Astrocyte of the cerebellum (primary cell): ENCODE measurements at regions not wholly inside any gene's neighbourhood (a gene's known extent, or its start where the extent isn't known, plus 50 kb on each side); places are given as distances from the start of the nearest gene placed in this dataset.

ENCODE experiments used
- DNase-seq: peaks from one replicate; pipeline ENCODE4 v3.0.0-alpha.2; 2011; ENCODE audit warnings: low read depth
- H3K4me3 ChIP-seq: 2 replicates; pipeline ENCODE4 v1.5.1; 2011; ENCODE audit warnings: mild to moderate bottlenecking, low read depth, low read length, moderate library complexity
- in situ Hi-C: cut with HindIII; loops from 2 replicates; pipeline ENCODE4 v1.10.0; 2017; ENCODE audit warnings: low sequenced_read_pairs
- TF ChIP-seq, protein P1 (sequence below): IDR thresholded peaks from 2 replicates; pipeline ENCODE4 v1.5.1; 2012; ENCODE audit warnings: low read length, low read depth, moderate library complexity, mild to moderate bottlenecking; ENCODE audit errors: missing control alignments

- TF ChIP-seq, protein P1, sequence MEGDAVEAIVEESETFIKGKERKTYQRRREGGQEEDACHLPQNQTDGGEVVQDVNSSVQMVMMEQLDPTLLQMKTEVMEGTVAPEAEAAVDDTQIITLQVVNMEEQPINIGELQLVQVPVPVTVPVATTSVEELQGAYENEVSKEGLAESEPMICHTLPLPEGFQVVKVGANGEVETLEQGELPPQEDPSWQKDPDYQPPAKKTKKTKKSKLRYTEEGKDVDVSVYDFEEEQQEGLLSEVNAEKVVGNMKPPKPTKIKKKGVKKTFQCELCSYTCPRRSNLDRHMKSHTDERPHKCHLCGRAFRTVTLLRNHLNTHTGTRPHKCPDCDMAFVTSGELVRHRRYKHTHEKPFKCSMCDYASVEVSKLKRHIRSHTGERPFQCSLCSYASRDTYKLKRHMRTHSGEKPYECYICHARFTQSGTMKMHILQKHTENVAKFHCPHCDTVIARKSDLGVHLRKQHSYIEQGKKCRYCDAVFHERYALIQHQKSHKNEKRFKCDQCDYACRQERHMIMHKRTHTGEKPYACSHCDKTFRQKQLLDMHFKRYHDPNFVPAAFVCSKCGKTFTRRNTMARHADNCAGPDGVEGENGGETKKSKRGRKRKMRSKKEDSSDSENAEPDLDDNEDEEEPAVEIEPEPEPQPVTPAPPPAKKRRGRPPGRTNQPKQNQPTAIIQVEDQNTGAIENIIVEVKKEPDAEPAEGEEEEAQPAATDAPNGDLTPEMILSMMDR, result no peak
- DNase-seq, result no peak
- H3K4me3 ChIP-seq, result no peak overlapping the region
- in situ Hi-C loops, result no loop called here
Measured at GRCh38 chr4:108529984-108530905, 90.1 kb upstream of the RPL34 start.

- TF ChIP-seq, protein P1, result no peak
Measured at GRCh38 chr4:108529102-108529501, 91.3 kb upstream of the RPL34 start.

GRCh38 chr4:108527723-108528122 lies 92.7 kb upstream of the RPL34 start:
- no peak for DNase-seq
- no peak overlapping the region for H3K4me3 ChIP-seq
- TF ChIP-seq, protein P1, result no peak
- in situ Hi-C loops, result no loop called here

More at GRCh38 chr4:108529102-108529501, 91.3 kb upstream of the RPL34 start:
- in situ Hi-C loops, result no loop called here
- H3K4me3 ChIP-seq, result no peak overlapping the region
- no peak for DNase-seq

- in situ Hi-C loops, result no loop called here
- TF ChIP-seq, protein P1, result no peak
- no peak for DNase-seq
- no peak overlapping the region for H3K4me3 ChIP-seq
Measured at GRCh38 chr4:108520807-108521206, 99.6 kb upstream of the RPL34 start.

DNA sequence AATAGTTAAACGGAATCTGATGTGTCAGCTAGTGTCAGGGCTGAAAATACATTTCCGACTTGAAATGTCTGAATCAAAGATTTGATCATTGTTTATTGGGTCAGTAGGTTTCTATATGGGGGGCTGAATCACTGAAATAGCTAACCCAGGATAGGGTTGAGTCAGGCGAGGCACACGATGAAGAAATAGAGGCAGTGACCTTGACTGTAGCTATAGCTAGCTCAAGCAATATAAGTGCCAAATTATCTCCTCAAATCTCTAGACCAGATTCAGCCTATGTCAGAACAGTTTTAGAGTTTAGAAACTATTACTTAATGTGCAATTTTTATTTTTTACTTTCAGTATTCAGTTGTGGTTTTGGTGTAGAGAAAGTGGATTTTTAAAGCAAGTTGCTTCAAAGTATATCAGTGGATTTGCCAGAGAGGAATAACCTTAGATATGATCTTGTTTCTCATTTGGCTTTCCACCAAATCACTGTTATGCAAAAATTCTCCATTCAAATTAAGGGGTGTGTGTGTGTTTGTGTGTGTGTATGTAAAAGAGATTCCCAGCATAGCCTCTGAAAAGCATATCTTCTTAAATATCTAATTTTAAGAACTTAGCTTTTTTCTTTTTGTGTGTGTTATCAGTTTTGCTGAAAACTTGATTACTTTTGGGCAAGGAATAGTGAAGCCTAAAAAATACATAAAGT lies 100.3 kb upstream of the RPL34 start:
- in situ Hi-C loops, result no loop called here
- DNase-seq, result no peak
- no peak overlapping the region for H3K4me3 ChIP-seq
- TF ChIP-seq, protein P1, result no peak

DNA sequence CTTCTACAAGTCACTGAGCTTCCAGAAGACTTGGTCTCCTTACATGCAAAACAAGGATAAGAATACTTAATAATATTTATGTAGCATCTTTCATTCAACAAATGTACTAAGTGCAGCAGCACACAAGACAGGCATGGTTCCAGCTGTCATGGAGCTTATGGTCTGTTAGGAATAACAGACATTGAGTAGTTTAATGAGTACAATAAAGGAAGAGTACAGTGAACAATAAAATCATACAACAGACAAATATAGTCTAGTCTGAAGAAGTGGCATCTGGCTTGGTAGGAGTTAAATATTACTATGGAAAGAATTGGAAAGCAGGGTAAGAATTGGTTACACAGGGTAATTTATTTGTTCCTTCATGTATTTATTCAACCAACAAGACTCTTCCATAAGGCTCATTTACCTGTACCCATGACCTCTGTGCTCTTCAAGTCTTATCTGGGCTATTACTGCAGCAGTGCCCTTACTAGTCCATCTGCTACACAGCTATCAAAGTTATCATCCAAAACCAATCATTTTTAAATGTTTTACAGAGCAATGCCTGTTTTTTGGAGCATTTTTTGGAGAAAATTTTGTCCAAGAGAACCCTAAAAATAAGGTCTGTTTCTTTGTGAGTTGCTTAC lies 101.1 kb upstream of the RPL34 start:
- no peak overlapping the region for H3K4me3 ChIP-seq
- no peak for DNase-seq
- in situ Hi-C loops, result no loop called here
- TF ChIP-seq, protein P1, result no peak
